Endothelial cell of umbilical vein (primary cell): ENCODE measurements at regions not wholly inside any gene's neighbourhood (a gene's known extent, or its start where the extent isn't known, plus 50 kb on each side); places are given as distances from the start of the nearest gene placed in this dataset.

Source experiments
- BruUV-seq: library from RNA; stranded (reverse); fragments of 400-500 nt; replicated peaks from 2 replicates; lab custom pipeline; 2021; lab: Mats Ljungman, UMichigan
- CTCF ChIA-PET: fragments of 300-600, 350-600 bp; sonication (Branson Sonifier 250); formaldehyde crosslinking; loops from one replicate; lab custom pipeline; 2021; ENCODE audit warnings: antibody characterized with exemption, inconsistent platforms; lab: Charles Lee
- POLR2A ChIA-PET: fragments of 300-600, 350-600 bp; sonication (Branson Sonifier 250); formaldehyde crosslinking; loops from one replicate; lab custom pipeline; 2021; ENCODE audit warnings: antibody characterized with exemption, inconsistent platforms; lab: Charles Lee
- DNase-seq: peaks from one replicate; pipeline ENCODE4 v3.0.0-alpha.2; 2011; ENCODE audit warnings: low read depth, low spot score
- FAIRE-seq: peaks from 2 replicates; lab custom pipeline; 2011; peaks lifted over from hg19 to GRCh38; lab: Jason Lieb, UNC
- H2AFZ ChIP-seq: 2 replicates; pipeline ENCODE4 v1.6.0; 2012; ENCODE audit warnings: low read depth, low read length, control low read depth, inconsistent platforms
- H3K27ac ChIP-seq: 2 replicates; pipeline ENCODE4 v1.5.1; 2011; ENCODE audit warnings: low read depth, mild to moderate bottlenecking, control low read depth, low read length, moderate library complexity; ENCODE audit not compliant: insufficient read depth
- H3K27me3 ChIP-seq, 2 experiments: 2 replicates each; pipeline versions ENCODE4 v1.6.0 to v1.6.1; 2011; ENCODE audit warnings: low read length in 2 of 2, mixed read lengths in 1 of 2; ENCODE audit not compliant: control insufficient read depth in 2 of 2, insufficient read depth in 2 of 2
- H3K36me3 ChIP-seq, 2 experiments: 2 replicates in 1 of 2; 3 replicates in 1 of 2; pipeline ENCODE4 v1.5.1; 2011; ENCODE audit warnings: low read length in 2 of 2, mild to moderate bottlenecking in 1 of 2, moderate library complexity in 1 of 2; ENCODE audit not compliant: control insufficient read depth in 2 of 2, insufficient read depth in 2 of 2; ENCODE audit errors: extremely low read depth in 1 of 2
- H3K4me1 ChIP-seq: 3 replicates; pipeline ENCODE4 v1.5.1; 2011; ENCODE audit warnings: mild to moderate bottlenecking, low read length; ENCODE audit not compliant: control insufficient read depth, insufficient read depth; ENCODE audit errors: extremely low read depth
- H3K4me2 ChIP-seq: 2 replicates; pipeline ENCODE4 v1.6.1; 2011; ENCODE audit warnings: low read length, control low read depth, mixed read lengths; ENCODE audit not compliant: insufficient read depth
- H3K4me3 ChIP-seq, 3 experiments: fragments of 200-600 bp in 1 of 3; sonication (generic), shearing (Covaris generic) in 1 of 3; replicated peaks in 1 of 3; 2 replicates each; pipeline ENCODE4 v1.5.1; 2011 to 2016; ENCODE audit warnings: control low read depth in 3 of 3, low read length in 3 of 3, mild to moderate bottlenecking in 2 of 3, inconsistent platforms in 1 of 3, low read depth in 1 of 3, moderate library complexity in 1 of 3; ENCODE audit not compliant: insufficient read depth in 1 of 3
- H3K79me2 ChIP-seq: 2 replicates; pipeline ENCODE4 v1.6.0; 2012; ENCODE audit warnings: low read length, inconsistent platforms; ENCODE audit not compliant: control insufficient read depth, insufficient read depth
- H3K9ac ChIP-seq: replicated peaks from 2 replicates; pipeline ENCODE3; 2011; ENCODE audit warnings: low read length, control low read depth; ENCODE audit not compliant: insufficient read depth; ENCODE audit errors: extremely low read depth
- H3K9me1 ChIP-seq: replicated peaks from 3 replicates; pipeline ENCODE4 v1.6.0; 2011; ENCODE audit warnings: mild to moderate bottlenecking, low read length; ENCODE audit not compliant: control insufficient read depth, insufficient read depth; ENCODE audit errors: extremely low read depth
- H3K9me3 ChIP-seq: replicated peaks from 2 replicates; pipeline ENCODE4 v1.5.1; 2012; ENCODE audit warnings: low read length, inconsistent platforms; ENCODE audit not compliant: control insufficient read depth, insufficient read depth
- H4K20me1 ChIP-seq: replicated peaks from 2 replicates; pipeline ENCODE3; 2011; ENCODE audit warnings: mild to moderate bottlenecking, low read length; ENCODE audit not compliant: control insufficient read depth, insufficient read depth; ENCODE audit errors: extremely low read depth
- CTCF ChIP-seq, 2 donors: IDR thresholded peaks; 1 replicate in 1 of 2; 2 replicates in 1 of 2; pipeline ENCODE4 v1.5.1; 2011; ENCODE audit warnings: low read length in 2 of 2, mild to moderate bottlenecking in 2 of 2, moderate library complexity in 2 of 2, control low read depth in 1 of 2, inconsistent platforms in 1 of 2, low read depth in 1 of 2; ENCODE audit not compliant: insufficient read depth in 1 of 2; ENCODE audit errors: extremely low read depth in 1 of 2
- EZH2 ChIP-seq: IDR thresholded peaks from 2 replicates; pipeline ENCODE4 v1.6.1; 2012; ENCODE audit warnings: borderline replicate concordance, low read depth, mild to moderate bottlenecking, moderate library complexity, low read length, inconsistent platforms; ENCODE audit not compliant: severe bottlenecking
- FOS ChIP-seq: IDR thresholded peaks from 2 replicates; pipeline ENCODE4 v1.6.1; 2011; ENCODE audit warnings: mild to moderate bottlenecking, low read length, moderate library complexity, borderline replicate concordance; ENCODE audit not compliant: insufficient read depth
- GATA2 ChIP-seq: IDR thresholded peaks from 2 replicates; pipeline ENCODE4 v1.7.0; 2011; ENCODE audit warnings: low read depth, mild to moderate bottlenecking, moderate library complexity, mixed read lengths, low read length; ENCODE audit not compliant: insufficient read length, insufficient read depth
- MYC ChIP-seq: IDR thresholded peaks from one replicate; pipeline ENCODE4 v1.6.1; 2011; ENCODE audit warnings: mild to moderate bottlenecking, low read depth, low read length
- POLR2A ChIP-seq: IDR thresholded peaks from 2 replicates; pipeline ENCODE4 v1.6.1; 2012; ENCODE audit warnings: low read depth, mild to moderate bottlenecking, control low read depth, low read length
- POLR2AphosphoS5 ChIP-seq: IDR thresholded peaks from 2 replicates; pipeline ENCODE4 v1.6.1; 2012; ENCODE audit warnings: low read depth, mild to moderate bottlenecking, control low read depth, low read length, moderate library complexity; ENCODE audit not compliant: insufficient read depth
- dilution Hi-C: fragments of 300-500 bp; cut with MboI; formaldehyde crosslinking; loops from one replicate; pipeline ENCODE4 v1.15.0; 2019; ENCODE audit warnings: low sequenced_read_pairs; ENCODE audit not compliant: extremely low pct_ligation_motif_present
- intact Hi-C: fragments of 100-400 bp; cut with micrococcal nuclease; formaldehyde crosslinking; loops from one replicate; pipeline ENCODE4 v1.10.0; 2022
- TF ChIP-seq, protein P1 (sequence below): IDR thresholded peaks from 2 replicates; pipeline ENCODE4 v1.6.1; 2011; ENCODE audit not compliant: insufficient read depth, insufficient read length

DNA sequence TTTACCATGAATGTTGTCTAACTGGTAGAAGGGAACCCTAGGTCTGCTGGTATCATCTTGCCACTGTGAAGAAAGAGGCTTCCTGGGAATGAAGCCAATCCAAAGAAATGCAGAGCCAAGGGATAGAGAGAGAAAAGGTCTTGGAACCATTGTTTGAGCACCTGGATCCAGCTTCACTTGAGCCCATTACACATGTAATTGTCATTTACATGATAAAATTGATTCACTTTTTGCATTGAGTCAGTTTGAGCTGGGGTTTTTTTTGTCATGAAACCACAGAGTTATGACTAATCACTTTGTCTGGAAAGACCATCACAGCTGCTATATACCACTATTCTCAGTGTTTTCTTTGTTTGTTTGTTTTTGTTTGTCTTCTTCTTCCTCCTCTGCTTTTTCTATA lies 112.3 kb downstream of the CBLN4 start:
- Histone ChIP-seq H3K9me1 (no peaks in the 10 kb centered on the region), H3K9me3 (peaks cover 3% of the 10 kb centered on the region), H3K79me2 (no peaks in the 10 kb centered on the region), H3K4me3 (no peak overlapping the region), H3K36me3 (no peaks in the 10 kb centered on the region), H4K20me1 (no peaks in the 10 kb centered on the region), H3K4me1 (no peaks in the 10 kb centered on the region), H2AFZ (no peak overlapping the region), H3K27ac (no peak overlapping the region), H3K9ac (no peak overlapping the region), H3K4me2 (no peak overlapping the region), H3K27me3 (no peaks in the 10 kb centered on the region)
- POLR2A ChIA-PET = no interaction called here
- intact Hi-C loops (no loop called here), dilution Hi-C loops (no loop called here)
- no TSS peak for BruUV-seq
- FAIRE-seq (no peak), DNase-seq (no peak)
- CTCF ChIA-PET = no interaction called here
- TF ChIP-seq GATA2 = no peak
- no peak for TF ChIP-seq POLR2AphosphoS5
- TF ChIP-seq EZH2 = no peak
- TF ChIP-seq, protein P1, sequence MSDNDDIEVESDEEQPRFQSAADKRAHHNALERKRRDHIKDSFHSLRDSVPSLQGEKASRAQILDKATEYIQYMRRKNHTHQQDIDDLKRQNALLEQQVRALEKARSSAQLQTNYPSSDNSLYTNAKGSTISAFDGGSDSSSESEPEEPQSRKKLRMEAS = no peak
- TF ChIP-seq CTCF (IDR thresholded peaks at IDR 0.05; ENCODE audit: extremely low read depth in 1 of 2, insufficient read depth in 1 of 2, low read depth in 1 of 2, low read length in 2 of 2) = no peak
- TF ChIP-seq MYC = no peak
- no peak for TF ChIP-seq FOS
- TF ChIP-seq POLR2A = no peak
